ENCODE measurements at regions not wholly inside any gene's neighbourhood (a gene's known extent, or its start where the extent isn't known, plus 50 kb on each side); places are given as distances from the start of the nearest gene placed in this dataset.
"Not testable (repeated sequence)": the region's sequence is repeated elsewhere in the genome, so short reads cannot be mapped to it uniquely, and the experiment has no call there.

- H3K27me3 ChIP-seq (ENCODE audit: control insufficient read depth in 2 of 2, insufficient read depth in 1 of 2, low read length in 1 of 2) = no peaks in the 10 kb centered on the region
- no peak overlapping the region for H3K27ac ChIP-seq (ENCODE audit: low read depth in 1 of 2, low read length in 1 of 2)
- H3K36me3 ChIP-seq (ENCODE audit: control insufficient read depth in 2 of 2, insufficient read depth in 2 of 2, low read length in 1 of 2) = no peaks in the 10 kb centered on the region
- WGBS = 93% methylated on average over 6 of the region's 6 CpGs
- no peaks in the 10 kb centered on the region for H3K4me1 ChIP-seq (ENCODE audit: control insufficient read depth in 2 of 2, insufficient read depth in 2 of 2, low read length in 2 of 2)
- H3K4me3 ChIP-seq (ENCODE audit: low read length in 2 of 2) = no peak overlapping the region
- DNase-seq (ENCODE audit: low read depth in 6 of 9, low spot score in 9 of 9) = no peak
- no peaks in the 10 kb centered on the region for H3K9me3 ChIP-seq (ENCODE audit: control insufficient read depth in 2 of 2, insufficient read depth in 1 of 2, low read length in 1 of 2)
These were observed 170.3 kb downstream of the COX18 start for GRCh38 chr4:72899214-72899613.

GRCh38 chr4:72896515-72896914, 173.0 kb downstream of the COX18 start:
- no peaks in the 10 kb centered on the region for H3K36me3 ChIP-seq (ENCODE audit: control insufficient read depth in 2 of 2, insufficient read depth in 2 of 2, low read length in 1 of 2)
- no peak overlapping the region for H3K4me3 ChIP-seq (ENCODE audit: low read length in 2 of 2)
- no peaks in the 10 kb centered on the region for H3K9me3 ChIP-seq (ENCODE audit: control insufficient read depth in 2 of 2, insufficient read depth in 1 of 2, low read length in 1 of 2)
- H3K27me3 ChIP-seq (ENCODE audit: control insufficient read depth in 2 of 2, insufficient read depth in 1 of 2, low read length in 1 of 2) = no peaks in the 10 kb centered on the region
- no peak for DNase-seq (ENCODE audit: low read depth in 6 of 9, low spot score in 9 of 9)
- H3K4me1 ChIP-seq (ENCODE audit: control insufficient read depth in 2 of 2, insufficient read depth in 2 of 2, low read length in 2 of 2) = no peaks in the 10 kb centered on the region
- WGBS = 88% methylated on average over 3 of the region's 3 CpGs
- H3K27ac ChIP-seq (ENCODE audit: low read depth in 1 of 2, low read length in 1 of 2) = no peak overlapping the region

- no peak overlapping the region for H3K27ac ChIP-seq (ENCODE audit: low read depth in 1 of 2, low read length in 1 of 2)
- 91% methylated on average over 5 of the region's 5 CpGs for WGBS
These were observed 174.1 kb downstream of the COX18 start for GRCh38 chr4:72895408-72895807.

GRCh38 chr4:72893354-72894066, 176.0 kb downstream of the COX18 start:
- Histone ChIP-seq H3K4me1 (ENCODE audit: control insufficient read depth in 2 of 2, insufficient read depth in 2 of 2, low read length in 2 of 2) (no peaks in the 10 kb centered on the region), H3K4me3 (ENCODE audit: low read length in 2 of 2) (no peak overlapping the region), H3K9me3 (ENCODE audit: control insufficient read depth in 2 of 2, insufficient read depth in 1 of 2, low read length in 1 of 2) (no peaks in the 10 kb centered on the region), H3K27ac (ENCODE audit: low read depth in 1 of 2, low read length in 1 of 2) (no peak overlapping the region), H3K36me3 (ENCODE audit: control insufficient read depth in 2 of 2, insufficient read depth in 2 of 2, low read length in 1 of 2) (no peaks in the 10 kb centered on the region), H3K27me3 (ENCODE audit: control insufficient read depth in 2 of 2, insufficient read depth in 1 of 2, low read length in 1 of 2) (no peaks in the 10 kb centered on the region)
- no peak for DNase-seq (ENCODE audit: low read depth in 6 of 9, low spot score in 9 of 9)
- WGBS = 93% methylated on average over 2 of the region's 2 CpGs

More at GRCh38 chr4:72895408-72895807, 174.1 kb downstream of the COX18 start:
- H3K36me3 ChIP-seq (ENCODE audit: control insufficient read depth in 2 of 2, insufficient read depth in 2 of 2, low read length in 1 of 2) = no peaks in the 10 kb centered on the region
- no peaks in the 10 kb centered on the region for H3K4me1 ChIP-seq (ENCODE audit: control insufficient read depth in 2 of 2, insufficient read depth in 2 of 2, low read length in 2 of 2)
- H3K9me3 ChIP-seq (ENCODE audit: control insufficient read depth in 2 of 2, insufficient read depth in 1 of 2, low read length in 1 of 2) = no peaks in the 10 kb centered on the region
- H3K27me3 ChIP-seq (ENCODE audit: control insufficient read depth in 2 of 2, insufficient read depth in 1 of 2, low read length in 1 of 2) = no peaks in the 10 kb centered on the region
- no peak overlapping the region for H3K4me3 ChIP-seq (ENCODE audit: low read length in 2 of 2)
- DNase-seq (ENCODE audit: low read depth in 6 of 9, low spot score in 9 of 9) = no peak

- Histone ChIP-seq H3K27me3 (ENCODE audit: control insufficient read depth in 2 of 2, insufficient read depth in 1 of 2, low read length in 1 of 2) (no peaks in the 10 kb centered on the region), H3K9me3 (ENCODE audit: control insufficient read depth in 2 of 2, insufficient read depth in 1 of 2, low read length in 1 of 2) (no peaks in the 10 kb centered on the region), H3K4me1 (ENCODE audit: control insufficient read depth in 2 of 2, insufficient read depth in 2 of 2, low read length in 2 of 2) (no peaks in the 10 kb centered on the region), H3K27ac (ENCODE audit: low read depth in 1 of 2, low read length in 1 of 2) (no peak overlapping the region), H3K4me3 (ENCODE audit: low read length in 2 of 2) (no peak overlapping the region), H3K36me3 (ENCODE audit: control insufficient read depth in 2 of 2, insufficient read depth in 2 of 2, low read length in 1 of 2) (no peaks in the 10 kb centered on the region)
- no peak for DNase-seq (ENCODE audit: low read depth in 6 of 9, low spot score in 9 of 9)
- WGBS = 81% methylated on average over 2 of the region's 2 CpGs
These were observed 181.2 kb downstream of the COX18 start for GRCh38 chr4:72888331-72888730.

- H3K4me1 ChIP-seq (ENCODE audit: control insufficient read depth in 2 of 2, insufficient read depth in 2 of 2, low read length in 2 of 2) = no peaks in the 10 kb centered on the region
- no peaks in the 10 kb centered on the region for H3K36me3 ChIP-seq (ENCODE audit: control insufficient read depth in 2 of 2, insufficient read depth in 2 of 2, low read length in 1 of 2)
- no peak overlapping the region for H3K4me3 ChIP-seq (ENCODE audit: low read length in 2 of 2)
- WGBS = 84% methylated on average over 4 of the region's 4 CpGs
- DNase-seq (ENCODE audit: low read depth in 6 of 9, low spot score in 9 of 9) = no peak
- H3K27ac ChIP-seq (ENCODE audit: low read depth in 1 of 2, low read length in 1 of 2) = no peak overlapping the region
- no peaks in the 10 kb centered on the region for H3K27me3 ChIP-seq (ENCODE audit: control insufficient read depth in 2 of 2, insufficient read depth in 1 of 2, low read length in 1 of 2)
- no peaks in the 10 kb centered on the region for H3K9me3 ChIP-seq (ENCODE audit: control insufficient read depth in 2 of 2, insufficient read depth in 1 of 2, low read length in 1 of 2)
These were observed 182.4 kb downstream of the COX18 start for GRCh38 chr4:72887152-72887551.

- Histone ChIP-seq H3K4me3 (ENCODE audit: low read length in 2 of 2) (no peak overlapping the region), H3K36me3 (ENCODE audit: control insufficient read depth in 2 of 2, insufficient read depth in 2 of 2, low read length in 1 of 2) (no peaks in the 10 kb centered on the region), H3K9me3 (ENCODE audit: control insufficient read depth in 2 of 2, insufficient read depth in 1 of 2, low read length in 1 of 2) (no peaks in the 10 kb centered on the region), H3K27me3 (ENCODE audit: control insufficient read depth in 2 of 2, insufficient read depth in 1 of 2, low read length in 1 of 2) (no peaks in the 10 kb centered on the region), H3K4me1 (ENCODE audit: control insufficient read depth in 2 of 2, insufficient read depth in 2 of 2, low read length in 2 of 2) (no peaks in the 10 kb centered on the region), H3K27ac (ENCODE audit: low read depth in 1 of 2, low read length in 1 of 2) (no peak overlapping the region)
- no peak for DNase-seq (ENCODE audit: low read depth in 6 of 9, low spot score in 9 of 9)
- 96% methylated on average over 1 of the region's 1 CpG for WGBS
These were observed 182.9 kb downstream of the COX18 start for GRCh38 chr4:72886602-72887001.

GRCh38 chr4:72884225-72884624, 185.3 kb downstream of the COX18 start:
- H3K4me3 ChIP-seq (ENCODE audit: low read length in 2 of 2); H3K36me3 ChIP-seq (ENCODE audit: control insufficient read depth in 2 of 2, insufficient read depth in 2 of 2, low read length in 1 of 2); H3K4me1 ChIP-seq (ENCODE audit: control insufficient read depth in 2 of 2, insufficient read depth in 2 of 2, low read length in 2 of 2); DNase-seq (ENCODE audit: low read depth in 6 of 9, low spot score in 9 of 9); H3K9me3 ChIP-seq (ENCODE audit: control insufficient read depth in 2 of 2, insufficient read depth in 1 of 2, low read length in 1 of 2); H3K27me3 ChIP-seq (ENCODE audit: control insufficient read depth in 2 of 2, insufficient read depth in 1 of 2, low read length in 1 of 2); H3K27ac ChIP-seq (ENCODE audit: low read depth in 1 of 2, low read length in 1 of 2): not testable (repeated sequence)
- WGBS = 94% methylated on average over 7 of the region's 7 CpGs

GRCh38 chr4:72876946-72877345, 192.6 kb downstream of the COX18 start:
- Histone ChIP-seq H3K4me3 (ENCODE audit: low read length in 2 of 2) (no peak overlapping the region), H3K36me3 (ENCODE audit: control insufficient read depth in 2 of 2, insufficient read depth in 2 of 2, low read length in 1 of 2) (no peaks in the 10 kb centered on the region), H3K27me3 (ENCODE audit: control insufficient read depth in 2 of 2, insufficient read depth in 1 of 2, low read length in 1 of 2) (no peaks in the 10 kb centered on the region), H3K4me1 (ENCODE audit: control insufficient read depth in 2 of 2, insufficient read depth in 2 of 2, low read length in 2 of 2) (no peaks in the 10 kb centered on the region), H3K9me3 (ENCODE audit: control insufficient read depth in 2 of 2, insufficient read depth in 1 of 2, low read length in 1 of 2) (no peaks in the 10 kb centered on the region), H3K27ac (ENCODE audit: low read depth in 1 of 2, low read length in 1 of 2) (no peak overlapping the region)
- DNase-seq (ENCODE audit: low read depth in 6 of 9, low spot score in 9 of 9) = no peak
- WGBS = 90% methylated on average over 17 of the region's 17 CpGs
